GM23338 (cell line): ENCODE measurements at regions not wholly inside any gene's neighbourhood (a gene's known extent, or its start where the extent isn't known, plus 50 kb on each side); places are given as distances from the start of the nearest gene placed in this dataset.

Experiments used
- CREB1 ChIP-seq: fragments of 250-450 bp; sonication (Bioruptor Pico); IDR thresholded peaks from 2 replicates; pipeline ENCODE4 v1.5.0; 2020; ENCODE audit warnings: low read depth, mild to moderate bottlenecking, moderate library complexity
- CTCF ChIP-seq, 2 experiments: fragments of 200-600 bp in 1 of 2; sonication (generic) in 1 of 2; conservative IDR thresholded peaks; 2 replicates each; pipeline versions ENCODE4 v1.5.1 to v1.6.1; 2016 to 2017; ENCODE audit warnings: antibody characterized with exemption in 2 of 2, low read depth in 2 of 2, mild to moderate bottlenecking in 2 of 2, moderate library complexity in 1 of 2
- EZH2 ChIP-seq: fragments of 200-600 bp; sonication (generic); IDR thresholded peaks from one replicate; pipeline ENCODE4 v1.8.0; 2017; ENCODE audit warnings: antibody characterized with exemption, mild to moderate bottlenecking, low read depth; ENCODE audit not compliant: unreplicated experiment
- EZH2phosphoT487 ChIP-seq: fragments of 200-600 bp; sonication (generic); IDR thresholded peaks from one replicate; pipeline ENCODE4 v1.8.1; 2018; ENCODE audit warnings: antibody characterized with exemption; ENCODE audit not compliant: unreplicated experiment
- JUNB ChIP-seq: IDR thresholded peaks from one replicate; pipeline ENCODE4 v1.6.1; 2016; ENCODE audit warnings: antibody characterized with exemption; ENCODE audit not compliant: unreplicated experiment
- POLR2AphosphoS5 ChIP-seq: IDR thresholded peaks from 2 replicates; pipeline ENCODE4 v1.6.1; 2016; ENCODE audit warnings: antibody characterized with exemption, low read depth
- STAT1 ChIP-seq: IDR thresholded peaks from one replicate; pipeline ENCODE4 v1.6.1; 2016; ENCODE audit warnings: antibody characterized with exemption; ENCODE audit not compliant: unreplicated experiment
- ZNF114 ChIP-seq: fragments of 250-450 bp; sonication (Bioruptor Pico); IDR thresholded peaks from 2 replicates; pipeline ENCODE4 v1.5.0; 2020; ENCODE audit warnings: mild to moderate bottlenecking, moderate library complexity
- ZNF331 ChIP-seq: fragments of 250-450 bp; sonication (Bioruptor Pico); IDR thresholded peaks from 2 replicates; pipeline ENCODE4 v1.5.0; 2020; ENCODE audit warnings: low read depth, mild to moderate bottlenecking, moderate library complexity
- TF ChIP-seq, protein P1 (sequence below): IDR thresholded peaks from 2 replicates; pipeline ENCODE4 v1.6.1; 2016; ENCODE audit warnings: antibody characterized with exemption
- TF ChIP-seq, protein P2 (sequence below): IDR thresholded peaks from one replicate; pipeline ENCODE4 v1.6.1; 2018; ENCODE audit warnings: antibody characterized with exemption; ENCODE audit not compliant: unreplicated experiment

GRCh38 chr1:192939440-192939839 is 119.7 kb downstream of the UCHL5 start:
- TF ChIP-seq, protein P1, sequence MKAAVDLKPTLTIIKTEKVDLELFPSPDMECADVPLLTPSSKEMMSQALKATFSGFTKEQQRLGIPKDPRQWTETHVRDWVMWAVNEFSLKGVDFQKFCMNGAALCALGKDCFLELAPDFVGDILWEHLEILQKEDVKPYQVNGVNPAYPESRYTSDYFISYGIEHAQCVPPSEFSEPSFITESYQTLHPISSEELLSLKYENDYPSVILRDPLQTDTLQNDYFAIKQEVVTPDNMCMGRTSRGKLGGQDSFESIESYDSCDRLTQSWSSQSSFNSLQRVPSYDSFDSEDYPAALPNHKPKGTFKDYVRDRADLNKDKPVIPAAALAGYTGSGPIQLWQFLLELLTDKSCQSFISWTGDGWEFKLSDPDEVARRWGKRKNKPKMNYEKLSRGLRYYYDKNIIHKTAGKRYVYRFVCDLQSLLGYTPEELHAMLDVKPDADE: no peak
- TF ChIP-seq CTCF (conservative IDR thresholded peaks at IDR 0.05; ENCODE audit: low read depth in 2 of 2) (no peak), ZNF114 (no peak), JUNB (no peak), EZH2 (no peak), POLR2AphosphoS5 (no peak), EZH2phosphoT487 (no peak), STAT1 (no peak), CREB1 (CRISPR knock-in tag) (no peak), ZNF331 (CRISPR knock-in tag) (no peak)
- TF ChIP-seq, protein P2, sequence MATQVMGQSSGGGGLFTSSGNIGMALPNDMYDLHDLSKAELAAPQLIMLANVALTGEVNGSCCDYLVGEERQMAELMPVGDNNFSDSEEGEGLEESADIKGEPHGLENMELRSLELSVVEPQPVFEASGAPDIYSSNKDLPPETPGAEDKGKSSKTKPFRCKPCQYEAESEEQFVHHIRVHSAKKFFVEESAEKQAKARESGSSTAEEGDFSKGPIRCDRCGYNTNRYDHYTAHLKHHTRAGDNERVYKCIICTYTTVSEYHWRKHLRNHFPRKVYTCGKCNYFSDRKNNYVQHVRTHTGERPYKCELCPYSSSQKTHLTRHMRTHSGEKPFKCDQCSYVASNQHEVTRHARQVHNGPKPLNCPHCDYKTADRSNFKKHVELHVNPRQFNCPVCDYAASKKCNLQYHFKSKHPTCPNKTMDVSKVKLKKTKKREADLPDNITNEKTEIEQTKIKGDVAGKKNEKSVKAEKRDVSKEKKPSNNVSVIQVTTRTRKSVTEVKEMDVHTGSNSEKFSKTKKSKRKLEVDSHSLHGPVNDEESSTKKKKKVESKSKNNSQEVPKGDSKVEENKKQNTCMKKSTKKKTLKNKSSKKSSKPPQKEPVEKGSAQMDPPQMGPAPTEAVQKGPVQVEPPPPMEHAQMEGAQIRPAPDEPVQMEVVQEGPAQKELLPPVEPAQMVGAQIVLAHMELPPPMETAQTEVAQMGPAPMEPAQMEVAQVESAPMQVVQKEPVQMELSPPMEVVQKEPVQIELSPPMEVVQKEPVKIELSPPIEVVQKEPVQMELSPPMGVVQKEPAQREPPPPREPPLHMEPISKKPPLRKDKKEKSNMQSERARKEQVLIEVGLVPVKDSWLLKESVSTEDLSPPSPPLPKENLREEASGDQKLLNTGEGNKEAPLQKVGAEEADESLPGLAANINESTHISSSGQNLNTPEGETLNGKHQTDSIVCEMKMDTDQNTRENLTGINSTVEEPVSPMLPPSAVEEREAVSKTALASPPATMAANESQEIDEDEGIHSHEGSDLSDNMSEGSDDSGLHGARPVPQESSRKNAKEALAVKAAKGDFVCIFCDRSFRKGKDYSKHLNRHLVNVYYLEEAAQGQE: no peak
